SK-N-SH (cell line): ENCODE measurements at regions not wholly inside any gene's neighbourhood (a gene's known extent, or its start where the extent isn't known, plus 50 kb on each side); places are given as distances from the start of the nearest gene placed in this dataset.

Source experiments
- ELF1 ChIP-seq: IDR thresholded peaks from 2 replicates; pipeline ENCODE4 v1.4.0; 2012
- MEF2A ChIP-seq: IDR thresholded peaks from 2 replicates; pipeline ENCODE4 v1.4.0; 2012; ENCODE audit warnings: low read depth, borderline replicate concordance
- SMC3 ChIP-seq: IDR thresholded peaks from 2 replicates; pipeline ENCODE4 v1.6.1; 2012; ENCODE audit warnings: low read depth, low read length, improper control_type of control experiment
- TF ChIP-seq, protein P1 (sequence below): IDR thresholded peaks from 2 replicates; pipeline ENCODE4 v1.6.1; 2012; ENCODE audit warnings: mild to moderate bottlenecking, low read depth, low read length, moderate library complexity

DNA sequence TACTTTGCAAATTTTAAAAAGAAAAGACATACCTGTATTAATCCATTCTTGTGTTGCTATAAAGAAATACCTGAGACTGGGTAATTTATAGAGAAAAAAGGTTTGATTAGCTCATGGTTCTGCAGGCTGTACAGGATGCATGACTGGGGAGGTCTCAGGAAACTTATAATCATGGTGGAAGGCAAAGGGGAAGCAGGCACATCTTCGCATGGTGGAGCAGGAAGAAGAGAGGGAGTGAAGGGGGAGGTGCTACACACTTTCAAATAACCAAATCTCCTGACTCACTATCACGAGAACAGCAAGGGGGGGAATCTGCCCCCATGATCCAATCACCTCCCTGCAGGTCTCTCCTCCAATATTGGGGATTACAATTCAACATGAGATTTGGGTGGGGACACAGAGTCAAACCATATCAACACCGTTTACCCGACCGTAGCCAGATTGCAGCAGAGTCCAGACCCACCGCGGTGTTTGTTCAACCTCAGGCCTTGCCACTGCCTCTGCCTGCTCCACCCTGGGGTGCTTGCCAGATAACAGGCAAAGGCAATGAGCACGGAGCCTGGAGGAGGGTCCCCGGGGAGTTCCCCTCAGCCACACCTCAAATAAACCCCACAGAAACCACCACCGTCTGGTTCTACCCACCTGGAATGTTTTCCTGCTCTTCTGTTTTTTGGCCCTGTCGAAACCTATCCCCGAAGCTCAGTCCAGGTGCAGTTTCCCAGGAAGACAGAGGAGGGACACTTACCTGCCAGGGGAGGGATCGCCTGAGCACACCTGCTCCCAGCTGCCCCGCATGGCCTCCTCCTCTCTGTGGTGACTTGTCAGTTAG is 142.2 kb upstream of the AFDN start:
- TF ChIP-seq, protein P1, sequence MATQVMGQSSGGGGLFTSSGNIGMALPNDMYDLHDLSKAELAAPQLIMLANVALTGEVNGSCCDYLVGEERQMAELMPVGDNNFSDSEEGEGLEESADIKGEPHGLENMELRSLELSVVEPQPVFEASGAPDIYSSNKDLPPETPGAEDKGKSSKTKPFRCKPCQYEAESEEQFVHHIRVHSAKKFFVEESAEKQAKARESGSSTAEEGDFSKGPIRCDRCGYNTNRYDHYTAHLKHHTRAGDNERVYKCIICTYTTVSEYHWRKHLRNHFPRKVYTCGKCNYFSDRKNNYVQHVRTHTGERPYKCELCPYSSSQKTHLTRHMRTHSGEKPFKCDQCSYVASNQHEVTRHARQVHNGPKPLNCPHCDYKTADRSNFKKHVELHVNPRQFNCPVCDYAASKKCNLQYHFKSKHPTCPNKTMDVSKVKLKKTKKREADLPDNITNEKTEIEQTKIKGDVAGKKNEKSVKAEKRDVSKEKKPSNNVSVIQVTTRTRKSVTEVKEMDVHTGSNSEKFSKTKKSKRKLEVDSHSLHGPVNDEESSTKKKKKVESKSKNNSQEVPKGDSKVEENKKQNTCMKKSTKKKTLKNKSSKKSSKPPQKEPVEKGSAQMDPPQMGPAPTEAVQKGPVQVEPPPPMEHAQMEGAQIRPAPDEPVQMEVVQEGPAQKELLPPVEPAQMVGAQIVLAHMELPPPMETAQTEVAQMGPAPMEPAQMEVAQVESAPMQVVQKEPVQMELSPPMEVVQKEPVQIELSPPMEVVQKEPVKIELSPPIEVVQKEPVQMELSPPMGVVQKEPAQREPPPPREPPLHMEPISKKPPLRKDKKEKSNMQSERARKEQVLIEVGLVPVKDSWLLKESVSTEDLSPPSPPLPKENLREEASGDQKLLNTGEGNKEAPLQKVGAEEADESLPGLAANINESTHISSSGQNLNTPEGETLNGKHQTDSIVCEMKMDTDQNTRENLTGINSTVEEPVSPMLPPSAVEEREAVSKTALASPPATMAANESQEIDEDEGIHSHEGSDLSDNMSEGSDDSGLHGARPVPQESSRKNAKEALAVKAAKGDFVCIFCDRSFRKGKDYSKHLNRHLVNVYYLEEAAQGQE = no peak
- TF ChIP-seq ELF1 (no peak), SMC3 (no peak), MEF2A (no peak)
